Pancreas (tissue), 10 donors: ENCODE measurements at regions not wholly inside any gene's neighbourhood (a gene's known extent, or its start where the extent isn't known, plus 50 kb on each side); places are given as distances from the start of the nearest gene placed in this dataset.

ENCODE experiments used
- ATAC-seq, 4 donors: fragments of 200-7000 bp; cut with Tn5 transposase; one replicate each; pipeline versions ENCODE4 v1.8.0 to v1.9.1; 2020; ENCODE audit warnings: mild to moderate bottlenecking in 4 of 4, moderate library complexity in 4 of 4
- DNase-seq, 6 donors: peaks; one replicate each; pipeline ENCODE4 v3.0.0-alpha.2; 2020
- FAIRE-seq: peaks from 2 replicates; lab custom pipeline; 2012; peaks lifted over from hg19 to GRCh38; lab: Jason Lieb, UNC
- H3K27ac ChIP-seq, 4 donors: fragments of 200-600 bp; sonication (generic); 1 replicate in 3 of 4; 2 replicates in 1 of 4; pipeline versions ENCODE4 v1.5.0 to v1.8.0; 2020
- H3K27me3 ChIP-seq, 4 donors: fragments of 200-600 bp; one replicate each; pipeline ENCODE4 v1.8.0; 2021
- H3K36me3 ChIP-seq, 3 donors: fragments of 200-600 bp; sonication (generic) in 1 of 3; one replicate each; pipeline versions ENCODE4 v1.5.0 to v1.8.0; 2020 to 2021
- H3K4me1 ChIP-seq, 3 donors: fragments of 200-600 bp; one replicate each; pipeline ENCODE4 v1.8.0; 2021
- H3K4me3 ChIP-seq, 4 donors: fragments of 200-600 bp; sonication (generic) in 2 of 4; one replicate each; pipeline versions ENCODE4 v1.5.0 to v1.8.0; 2020 to 2021
- H3K9me3 ChIP-seq, 4 donors: fragments of 200-600 bp; one replicate each; pipeline ENCODE4 v1.8.0; 2021
- CTCF ChIP-seq, 4 donors: fragments of 200-600 bp; sonication (generic) in 3 of 4; IDR thresholded peaks; one replicate each; pipeline versions ENCODE4 v1.5.0 to v1.8.0; 2021; ENCODE audit warnings: antibody characterized with exemption in 4 of 4
- WGBS, 2 donors: extraction: QIAGEN DNeasy Blood & Tissue Kit; methylation state at CpG; one replicate each; pipeline ENCODE4 v1.1.7; 2013; 5-methylcytosine and 5-hydroxymethylcytosine counted together
- intact Hi-C, 3 donors: fragments of 100-400 bp; cut with DNase I; formaldehyde crosslinking; loops; one replicate each; pipeline versions ENCODE4 v1.11.1 to v1.14.2; 2022
- donor health status: healthy with polysubstance abuse.
- donor health status: DM: no; HTN: no; CAD: no; lungs with moderate emphysema.
- donor health status: DM: no; HTN: no; CAD: no.
- donor health status: control.
- donor health status: control.
- donor health status: Bipolar disorder and iron deficiency.
- donor health status: DM: yes; HTN: yes; CAD: no.
- donor health status: DM: no; HTN: no; CAD: no.
- donor health status: DM: no; HTN: no; CAD: no.
- donor health status: DM: yes; HTN: yes; CAD: no.

GRCh38 chr20:22446613-22447446 lies 137.5 kb downstream of the FOXA2 start:
- Histone ChIP-seq H3K4me1 (peaks cover 0 to 8% (median 3%) of the 10 kb centered on the region in 3 donors), H3K9me3 (no peaks in the 10 kb centered on the region), H3K27ac (peak overlapping the region in 1 of 4 donors; percentile 1), H3K4me3 (no peak overlapping the region), H3K27me3 (no peaks in the 10 kb centered on the region), H3K36me3 (no peaks in the 10 kb centered on the region)
- 61 to 62% methylated on average over 5 of the region's 5 CpGs for WGBS, 2 donors
- intact Hi-C loops = no loop called here
- peak in 3 of 4 donors; percentile 20 to 45 (median 37) for ATAC-seq
- no peak for FAIRE-seq
- no peak for TF ChIP-seq CTCF (IDR thresholded peaks at IDR 0.05)
- DNase-seq = no peak

GRCh38 chr20:22442318-22442717 lies 142.1 kb downstream of the FOXA2 start:
- H3K36me3 ChIP-seq = no peaks in the 10 kb centered on the region
- DNase-seq = no peak
- no peak for ATAC-seq
- H3K4me3 ChIP-seq = no peak overlapping the region
- FAIRE-seq = no peak
- WGBS, 2 donors = 95 to 99% methylated on average over 7 of the region's 7 CpGs
- H3K27me3 ChIP-seq = no peaks in the 10 kb centered on the region
- TF ChIP-seq CTCF (IDR thresholded peaks at IDR 0.05) = no peak
- H3K4me1 ChIP-seq = peaks cover 0 to 8% (median 0%) of the 10 kb centered on the region in 3 donors
- no peaks in the 10 kb centered on the region for H3K9me3 ChIP-seq
- intact Hi-C loops = no loop called here
- no peak overlapping the region for H3K27ac ChIP-seq

GRCh38 chr20:22438926-22439325 lies 145.4 kb downstream of the FOXA2 start:
- FAIRE-seq = no peak
- no peak overlapping the region for H3K27ac ChIP-seq
- no peaks in the 10 kb centered on the region for H3K4me1 ChIP-seq
- no peaks in the 10 kb centered on the region for H3K27me3 ChIP-seq
- WGBS, 2 donors = 93 to 97% methylated on average over 4 of the region's 4 CpGs
- DNase-seq = no peak
- no peaks in the 10 kb centered on the region for H3K9me3 ChIP-seq
- intact Hi-C loops = no loop called here
- H3K36me3 ChIP-seq = no peaks in the 10 kb centered on the region
- TF ChIP-seq CTCF (IDR thresholded peaks at IDR 0.05) = no peak
- H3K4me3 ChIP-seq = no peak overlapping the region
- ATAC-seq = no peak

- Histone ChIP-seq H3K36me3 (no peaks in the 10 kb centered on the region), H3K9me3 (no peaks in the 10 kb centered on the region), H3K27me3 (no peaks in the 10 kb centered on the region), H3K4me1 (no peaks in the 10 kb centered on the region), H3K27ac (no peak overlapping the region), H3K4me3 (no peak overlapping the region)
- FAIRE-seq = no peak
- 81 to 93% methylated on average over 6 of the region's 6 CpGs for WGBS, 2 donors
- intact Hi-C loops = no loop called here
- ATAC-seq = no peak
- no peak for DNase-seq
- TF ChIP-seq CTCF (IDR thresholded peaks at IDR 0.05) = no peak
Observed at GRCh38 chr20:22438346-22438745, 146.0 kb downstream of the FOXA2 start.

- H3K27ac ChIP-seq = no peak overlapping the region
- intact Hi-C loops = no loop called here
- 93 to 97% methylated on average over 1 of the region's 1 CpG for WGBS, 2 donors
- no peaks in the 10 kb centered on the region for H3K36me3 ChIP-seq
- H3K9me3 ChIP-seq = no peaks in the 10 kb centered on the region
- DNase-seq = no peak
- no peak for FAIRE-seq
- TF ChIP-seq CTCF (IDR thresholded peaks at IDR 0.05) = no peak
- H3K4me1 ChIP-seq = no peaks in the 10 kb centered on the region
- no peaks in the 10 kb centered on the region for H3K27me3 ChIP-seq
- H3K4me3 ChIP-seq = no peak overlapping the region
- no peak for ATAC-seq
Observed at GRCh38 chr20:22437354-22437753, 147.0 kb downstream of the FOXA2 start.
